ENCODE measurements at regions not wholly inside any gene's neighbourhood (a gene's known extent, or its start where the extent isn't known, plus 50 kb on each side); places are given as distances from the start of the nearest gene placed in this dataset.

- ChIA-PET CTCF (no interaction called here), POLR2A (no interaction called here)
- Histone ChIP-seq H3K9me3 (ENCODE audit: control insufficient read depth, insufficient read depth, low read length) (peaks cover 4% of the 10 kb centered on the region; the same call in 1 of the 2 replicates), H3K27ac (ENCODE audit: low read depth, low read length) (no peak overlapping the region), H3K27me3 (ENCODE audit: control insufficient read depth, insufficient read depth, low read length) (no peaks in the 10 kb centered on the region), H3K4me3 (ENCODE audit: low read depth, low read length) (no peak overlapping the region)
- DNase-seq (ENCODE audit: low read depth, low spot score): no peak
- TF ChIP-seq, protein P1, sequence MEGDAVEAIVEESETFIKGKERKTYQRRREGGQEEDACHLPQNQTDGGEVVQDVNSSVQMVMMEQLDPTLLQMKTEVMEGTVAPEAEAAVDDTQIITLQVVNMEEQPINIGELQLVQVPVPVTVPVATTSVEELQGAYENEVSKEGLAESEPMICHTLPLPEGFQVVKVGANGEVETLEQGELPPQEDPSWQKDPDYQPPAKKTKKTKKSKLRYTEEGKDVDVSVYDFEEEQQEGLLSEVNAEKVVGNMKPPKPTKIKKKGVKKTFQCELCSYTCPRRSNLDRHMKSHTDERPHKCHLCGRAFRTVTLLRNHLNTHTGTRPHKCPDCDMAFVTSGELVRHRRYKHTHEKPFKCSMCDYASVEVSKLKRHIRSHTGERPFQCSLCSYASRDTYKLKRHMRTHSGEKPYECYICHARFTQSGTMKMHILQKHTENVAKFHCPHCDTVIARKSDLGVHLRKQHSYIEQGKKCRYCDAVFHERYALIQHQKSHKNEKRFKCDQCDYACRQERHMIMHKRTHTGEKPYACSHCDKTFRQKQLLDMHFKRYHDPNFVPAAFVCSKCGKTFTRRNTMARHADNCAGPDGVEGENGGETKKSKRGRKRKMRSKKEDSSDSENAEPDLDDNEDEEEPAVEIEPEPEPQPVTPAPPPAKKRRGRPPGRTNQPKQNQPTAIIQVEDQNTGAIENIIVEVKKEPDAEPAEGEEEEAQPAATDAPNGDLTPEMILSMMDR (IDR thresholded peaks at IDR 0.05; ENCODE audit: low read depth, low read length): no peak
Observed at GRCh38 chr3:144181062-144181461, 209.4 kb downstream of the DIPK2A start.

- Histone ChIP-seq H3K4me3 (ENCODE audit: low read depth, low read length) (no peak overlapping the region), H3K9me3 (ENCODE audit: control insufficient read depth, insufficient read depth, low read length) (peaks cover 4% of the 10 kb centered on the region; the same call in 1 of the 2 replicates), H3K27ac (ENCODE audit: low read depth, low read length) (no peak overlapping the region), H3K27me3 (ENCODE audit: control insufficient read depth, insufficient read depth, low read length) (no peaks in the 10 kb centered on the region)
- TF ChIP-seq, protein P1 (IDR thresholded peaks at IDR 0.05; ENCODE audit: low read depth, low read length): no peak
- DNase-seq (ENCODE audit: low read depth, low spot score): no peak
- ChIA-PET CTCF (no interaction called here), POLR2A (no interaction called here)
Observed at GRCh38 chr3:144182501-144182900, 210.9 kb downstream of the DIPK2A start.

DNA sequence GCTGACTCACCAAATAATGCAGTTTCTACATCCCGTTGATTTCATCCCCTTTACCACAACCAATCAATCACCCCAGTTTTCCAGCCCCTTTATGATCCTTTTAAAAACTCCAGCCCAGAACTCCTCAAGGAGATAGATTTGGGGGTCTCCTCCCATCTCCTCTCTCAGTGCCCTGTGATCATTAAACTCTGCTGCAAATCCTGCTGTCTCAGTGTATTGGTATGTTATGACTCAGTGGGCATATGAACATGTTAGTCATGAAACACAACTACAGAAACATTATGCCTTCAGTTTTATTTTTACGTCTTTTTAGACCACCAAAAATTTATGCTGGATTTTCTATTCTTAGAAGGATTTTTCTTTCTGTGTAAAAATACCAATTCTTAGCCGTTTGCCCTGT lies 213.7 kb downstream of the DIPK2A start:
- no peak overlapping the region for H3K4me3 ChIP-seq (ENCODE audit: low read depth, low read length)
- no peak for DNase-seq (ENCODE audit: low read depth, low spot score)
- peaks cover 4% of the 10 kb centered on the region; the same call in 1 of the 2 replicates for H3K9me3 ChIP-seq (ENCODE audit: control insufficient read depth, insufficient read depth, low read length)
- ChIA-PET POLR2A (no interaction called here), CTCF (no interaction called here)
- TF ChIP-seq, protein P1 (IDR thresholded peaks at IDR 0.05; ENCODE audit: low read depth, low read length): no peak
- H3K27ac ChIP-seq (ENCODE audit: low read depth, low read length): no peak overlapping the region
- H3K27me3 ChIP-seq (ENCODE audit: control insufficient read depth, insufficient read depth, low read length): no peaks in the 10 kb centered on the region

DNA sequence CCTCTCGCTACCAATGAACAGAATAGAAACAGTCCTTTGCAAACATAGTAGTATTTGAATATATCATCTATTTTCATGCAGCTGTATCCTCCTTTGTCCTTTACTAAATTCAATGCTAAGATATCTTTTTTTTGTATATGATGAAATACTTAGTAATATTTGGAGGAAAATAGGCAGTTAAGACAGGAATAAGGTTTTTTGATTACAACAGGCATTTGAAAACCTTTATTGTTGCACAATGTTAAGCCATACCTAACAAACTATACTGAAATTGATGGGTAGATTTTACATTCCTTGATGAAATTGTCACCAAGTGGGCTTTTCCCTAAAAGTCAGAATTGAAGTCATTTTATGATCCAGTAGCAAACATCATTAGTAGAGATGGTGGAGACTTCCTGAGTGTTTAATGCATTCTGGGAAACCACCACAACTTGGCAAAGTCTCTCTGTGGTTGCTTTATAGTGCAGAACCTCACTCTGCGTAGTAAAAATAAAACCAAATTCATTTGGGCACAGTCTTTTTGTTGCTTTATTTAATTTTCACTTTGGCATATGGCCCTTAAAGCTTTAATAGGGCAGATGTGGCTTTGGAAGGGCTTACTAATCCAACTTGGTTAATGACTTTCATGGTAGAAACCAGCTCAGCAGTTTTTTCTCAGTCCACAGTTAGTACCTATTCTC lies 216.0 kb downstream of the DIPK2A start:
- H3K27ac ChIP-seq (ENCODE audit: low read depth, low read length): no peak overlapping the region
- peaks cover 4% of the 10 kb centered on the region; the same call in 1 of the 2 replicates for H3K9me3 ChIP-seq (ENCODE audit: control insufficient read depth, insufficient read depth, low read length)
- H3K4me3 ChIP-seq (ENCODE audit: low read depth, low read length): no peak overlapping the region
- DNase-seq (ENCODE audit: low read depth, low spot score): no peak
- TF ChIP-seq, protein P1 (IDR thresholded peaks at IDR 0.05; ENCODE audit: low read depth, low read length): no peak
- CTCF ChIA-PET: interaction anchor here (1.0 kb wide), 2 partner anchors 211 to 584 kb away, joined by 3 read pairs; no protein-coding TSS in a partner anchor
- no peaks in the 10 kb centered on the region for H3K27me3 ChIP-seq (ENCODE audit: control insufficient read depth, insufficient read depth, low read length)
- POLR2A ChIA-PET: no interaction called here

- ChIA-PET CTCF (no interaction called here), POLR2A (no interaction called here)
- Histone ChIP-seq H3K27me3 (ENCODE audit: control insufficient read depth, insufficient read depth, low read length) (no peaks in the 10 kb centered on the region), H3K27ac (ENCODE audit: low read depth, low read length) (no peak overlapping the region), H3K4me3 (ENCODE audit: low read depth, low read length) (no peak overlapping the region), H3K9me3 (ENCODE audit: control insufficient read depth, insufficient read depth, low read length) (peaks cover 4% of the 10 kb centered on the region; the same call in 1 of the 2 replicates)
- TF ChIP-seq, protein P1 (IDR thresholded peaks at IDR 0.05; ENCODE audit: low read depth, low read length): no peak
- DNase-seq (ENCODE audit: low read depth, low spot score): no peak
Observed at GRCh38 chr3:144189044-144189443, 217.4 kb downstream of the DIPK2A start.
